Activated T-cell treated with anti-CD3 and anti-CD28 coated beads, Interleukin-2, amount 50 U/mL, for 72 hours (primary cell): ENCODE measurements at regions not wholly inside any gene's neighbourhood (a gene's known extent, or its start where the extent isn't known, plus 50 kb on each side); places are given as distances from the start of the nearest gene placed in this dataset.

Experiments used
- ATAC-seq, 2 donors: fragments of 150-1000 bp; cut with Tn5 transposase; replicated peaks in 1 of 2; 2 replicates each; pipeline ENCODE4 v1.10.0; 2021; ENCODE audit warnings: moderate library complexity in 2 of 2, mild to moderate bottlenecking in 1 of 2
- DNase-seq, 2 donors: peaks; one replicate each; pipeline ENCODE4 v3.0.0; 2021 to 2022; ENCODE audit warnings: mixed read lengths in 1 of 2
- H3K27ac Mint-ChIP-seq: one replicate; pipeline ENCODE4 v1.8.0; 2022; ENCODE audit warnings: mild to moderate bottlenecking, moderate library complexity, mixed read lengths
- H3K27me3 Mint-ChIP-seq: one replicate; pipeline ENCODE4 v1.8.0; 2022; ENCODE audit warnings: low read depth, mixed read lengths
- H3K36me3 Mint-ChIP-seq, 2 donors: one replicate each; pipeline ENCODE4 v1.8.0; 2022; ENCODE audit warnings: mixed read lengths in 2 of 2, mild to moderate bottlenecking in 1 of 2; ENCODE audit not compliant: insufficient read depth in 2 of 2
- H3K4me1 Mint-ChIP-seq: one replicate; pipeline ENCODE4 v1.8.0; 2022; ENCODE audit warnings: low read depth, mixed read lengths
- H3K4me3 Mint-ChIP-seq, 2 donors: one replicate each; pipeline ENCODE4 v1.8.0; 2022; ENCODE audit warnings: mild to moderate bottlenecking in 2 of 2, mixed read lengths in 2 of 2, moderate library complexity in 2 of 2
- H3K9me3 Mint-ChIP-seq, 2 donors: one replicate each; pipeline ENCODE4 v1.8.0; 2022; ENCODE audit warnings: mixed read lengths in 2 of 2

DNA sequence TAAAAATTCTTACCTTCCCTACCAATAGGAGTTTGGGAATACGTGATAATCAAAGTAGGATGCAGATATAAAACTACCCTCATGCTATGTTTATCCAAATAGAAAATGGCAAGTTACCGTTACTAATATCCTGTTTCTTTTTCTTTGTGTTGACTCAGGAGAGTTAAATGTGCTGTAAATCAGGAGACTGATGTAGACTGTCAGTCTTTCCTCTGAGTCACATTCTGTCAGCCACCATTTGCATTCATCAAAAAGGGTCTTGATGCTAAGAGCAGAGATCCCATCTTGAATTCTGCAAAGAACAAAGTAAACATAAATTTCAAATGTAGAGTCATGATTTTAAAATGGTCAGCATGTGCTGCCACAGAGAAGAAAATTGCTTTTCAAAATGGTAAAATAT lies 712.8 kb downstream of the SOCS6 start:
- ATAC-seq = no peak
- no peaks in the 10 kb centered on the region for H3K4me1 Mint-ChIP-seq
- no peaks in the 10 kb centered on the region for H3K27me3 Mint-ChIP-seq
- H3K36me3 Mint-ChIP-seq = no peaks in the 10 kb centered on the region
- H3K4me3 Mint-ChIP-seq = no peak overlapping the region
- H3K27ac Mint-ChIP-seq = no peak overlapping the region
- no peak for DNase-seq
- peaks cover 0 to 3% of the 10 kb centered on the region in 2 donors for H3K9me3 Mint-ChIP-seq

DNA sequence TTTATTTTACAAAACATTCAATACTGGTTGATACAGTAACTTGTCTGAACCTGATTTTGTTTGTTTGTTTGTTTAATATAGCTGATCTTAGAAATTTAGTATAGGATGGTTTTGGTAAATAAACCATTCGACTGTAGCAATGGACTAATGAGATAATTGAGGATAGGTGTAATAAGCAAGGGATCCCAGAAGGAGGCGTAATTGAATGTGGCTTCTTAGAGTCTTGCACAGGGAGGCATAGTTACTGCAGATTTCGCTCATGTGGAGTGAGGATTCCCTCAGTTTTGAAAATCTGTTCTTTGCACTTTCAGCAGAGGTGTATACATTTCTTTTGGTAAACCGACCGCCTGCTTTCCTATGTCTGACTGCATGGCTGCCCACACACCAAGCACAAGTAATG lies 709.6 kb downstream of the SOCS6 start:
- no peak for ATAC-seq
- Mint-ChIP-seq H3K27ac (no peak overlapping the region), H3K4me1 (no peaks in the 10 kb centered on the region), H3K4me3 (no peak overlapping the region), H3K36me3 (no peaks in the 10 kb centered on the region), H3K9me3 (peaks cover 3 to 5% of the 10 kb centered on the region in 2 donors), H3K27me3 (no peaks in the 10 kb centered on the region)
- no peak for DNase-seq

DNA sequence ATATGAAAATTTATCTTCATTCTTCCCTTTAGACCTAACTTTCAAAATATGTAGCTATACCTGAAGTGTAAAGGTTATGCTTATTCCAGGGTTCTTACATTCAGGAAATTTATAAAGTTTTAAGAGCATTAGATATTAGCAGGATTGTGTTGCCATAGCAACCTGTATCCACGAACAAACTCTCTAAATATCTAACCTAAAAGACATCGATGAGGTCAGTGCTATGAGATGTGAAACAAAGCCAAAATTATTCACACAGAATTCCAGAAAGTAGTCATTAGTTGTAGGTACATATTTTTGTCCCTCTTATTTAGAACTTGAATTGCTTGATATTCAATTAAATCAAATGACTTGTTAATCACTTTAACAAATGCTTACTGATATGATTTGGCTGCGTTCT lies 705.3 kb downstream of the SOCS6 start:
- no peak overlapping the region for H3K4me3 Mint-ChIP-seq
- peaks cover 3 to 5% of the 10 kb centered on the region in 2 donors for H3K9me3 Mint-ChIP-seq
- ATAC-seq (no peak), DNase-seq (no peak)
- H3K36me3 Mint-ChIP-seq = no peaks in the 10 kb centered on the region
- H3K27me3 Mint-ChIP-seq = no peaks in the 10 kb centered on the region
- H3K4me1 Mint-ChIP-seq = no peaks in the 10 kb centered on the region
- H3K27ac Mint-ChIP-seq = no peak overlapping the region

DNA sequence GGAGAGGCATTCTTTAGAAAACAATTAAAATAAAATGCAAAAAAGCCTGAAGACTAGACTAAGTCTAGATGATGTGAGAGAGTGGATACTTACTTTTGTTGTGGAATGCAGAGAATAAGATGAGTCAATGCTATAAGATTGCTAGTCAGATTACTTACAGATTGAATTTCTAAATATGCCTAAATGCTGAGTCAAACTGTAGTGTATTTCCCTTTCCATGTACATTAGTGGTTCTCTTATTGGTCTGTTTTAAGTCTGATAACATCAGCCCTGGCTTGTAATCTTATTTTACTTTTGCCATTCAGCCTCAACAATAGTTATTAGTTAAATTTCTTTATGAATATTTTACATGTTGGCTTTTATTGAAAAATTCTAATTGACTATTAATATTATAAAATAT lies 702.7 kb downstream of the SOCS6 start:
- Mint-ChIP-seq H3K27me3 (no peaks in the 10 kb centered on the region), H3K36me3 (no peaks in the 10 kb centered on the region), H3K9me3 (peaks cover 3 to 6% of the 10 kb centered on the region in 2 donors)

DNA sequence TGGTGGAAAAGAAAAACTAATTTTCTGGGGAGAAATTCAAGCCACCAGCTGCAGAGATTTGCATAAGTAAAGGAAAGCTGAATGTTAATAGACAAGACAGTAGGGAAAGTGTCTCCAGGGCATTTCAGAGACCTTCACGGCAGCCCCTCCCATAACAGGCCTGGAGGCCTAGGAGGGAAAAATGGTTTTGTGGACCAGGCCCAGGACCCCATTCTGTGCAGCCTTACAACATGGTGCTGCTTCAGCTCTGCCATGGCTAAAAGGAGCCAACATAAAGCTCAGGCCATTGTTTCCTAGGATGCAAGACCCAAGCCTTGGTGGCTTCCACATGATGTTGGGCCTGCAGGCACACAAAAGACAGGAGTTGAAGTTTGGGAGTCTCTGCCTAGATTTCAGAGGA lies 697.1 kb downstream of the SOCS6 start:
- H3K9me3 Mint-ChIP-seq = peaks cover 16 to 19% of the 10 kb centered on the region in 2 donors
- H3K27me3 Mint-ChIP-seq = no peaks in the 10 kb centered on the region
- H3K27ac Mint-ChIP-seq = no peak overlapping the region
- no peak overlapping the region for H3K4me3 Mint-ChIP-seq
- DNase-seq = no peak
- no peaks in the 10 kb centered on the region for H3K4me1 Mint-ChIP-seq
- peaks cover 5% of the 10 kb centered on the region in 2 donors for H3K36me3 Mint-ChIP-seq
- ATAC-seq = no peak

More for the DNA sequence above, 702.7 kb downstream of the SOCS6 start:
- no peak for DNase-seq
- no peaks in the 10 kb centered on the region for H3K4me1 Mint-ChIP-seq
- no peak for ATAC-seq
- H3K4me3 Mint-ChIP-seq = no peak overlapping the region
- no peak overlapping the region for H3K27ac Mint-ChIP-seq

DNA sequence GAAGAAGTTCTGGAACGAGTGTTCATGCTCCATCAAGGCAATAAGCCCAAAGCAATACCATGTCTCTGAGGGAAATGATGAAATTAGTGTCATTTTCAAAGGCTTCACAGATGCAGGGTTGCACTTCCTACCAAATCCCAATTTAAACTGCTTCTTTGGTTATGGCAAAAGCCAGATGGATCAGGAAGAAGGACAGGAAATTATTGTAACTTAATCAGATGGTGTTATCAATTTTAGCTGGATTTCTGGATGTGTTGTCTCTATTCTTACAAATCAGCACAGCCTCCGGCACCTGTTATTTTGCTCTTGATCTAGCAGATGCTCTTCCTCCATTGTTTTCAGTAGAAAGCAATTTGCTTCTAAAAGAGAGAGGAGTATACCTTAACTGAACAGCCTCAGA lies 693.4 kb downstream of the SOCS6 start:
- no peaks in the 10 kb centered on the region for H3K27me3 Mint-ChIP-seq
- no peak for ATAC-seq
- no peak overlapping the region for H3K27ac Mint-ChIP-seq

DNA sequence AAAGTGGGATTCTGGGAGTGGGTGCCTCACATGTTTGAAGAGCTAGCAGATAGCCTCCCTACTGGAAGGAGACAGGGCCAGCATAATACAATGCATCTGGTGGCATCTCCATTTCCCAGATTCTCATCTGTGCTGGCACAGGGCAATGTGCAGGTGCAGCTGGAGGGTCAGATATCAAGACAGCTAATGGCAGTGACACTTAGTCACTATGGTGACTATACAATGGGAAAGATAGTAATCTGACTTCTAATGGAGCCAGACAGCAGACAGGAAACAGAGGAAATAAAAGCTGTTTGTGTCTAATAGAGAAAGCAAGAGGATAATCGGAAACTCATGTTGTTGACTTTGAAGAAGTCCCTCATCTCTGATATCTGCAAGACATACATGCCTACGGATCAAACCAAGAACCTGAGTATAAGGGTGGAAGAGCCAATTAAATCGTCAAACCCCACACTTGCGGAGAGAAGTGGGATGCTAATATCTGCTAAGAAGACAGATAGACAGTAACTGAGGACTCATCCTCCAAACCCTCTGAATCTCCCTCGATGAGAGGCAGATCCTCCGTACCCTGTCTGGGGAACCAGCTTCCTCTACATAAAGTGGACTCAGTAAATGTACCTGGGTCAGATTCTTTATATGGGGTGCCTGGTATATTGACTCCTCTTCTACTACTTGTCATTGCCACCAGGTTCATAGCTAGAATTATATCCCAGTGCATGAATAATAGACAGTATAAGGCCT lies 692.7 kb downstream of the SOCS6 start:
- no peak for DNase-seq
- no peak for ATAC-seq
- no peak overlapping the region for H3K27ac Mint-ChIP-seq
- no peak overlapping the region for H3K4me3 Mint-ChIP-seq
- no peaks in the 10 kb centered on the region for H3K27me3 Mint-ChIP-seq
- peaks cover 5% of the 10 kb centered on the region in 2 donors for H3K36me3 Mint-ChIP-seq
- no peaks in the 10 kb centered on the region for H3K4me1 Mint-ChIP-seq
- H3K9me3 Mint-ChIP-seq = peaks cover 16 to 21% of the 10 kb centered on the region in 2 donors

More for the DNA sequence above, 693.4 kb downstream of the SOCS6 start:
- H3K36me3 Mint-ChIP-seq = peaks cover 5% of the 10 kb centered on the region in 2 donors
- H3K4me1 Mint-ChIP-seq = no peaks in the 10 kb centered on the region
- no peak for DNase-seq
- H3K9me3 Mint-ChIP-seq = peaks cover 16 to 21% of the 10 kb centered on the region in 2 donors
- no peak overlapping the region for H3K4me3 Mint-ChIP-seq

DNA sequence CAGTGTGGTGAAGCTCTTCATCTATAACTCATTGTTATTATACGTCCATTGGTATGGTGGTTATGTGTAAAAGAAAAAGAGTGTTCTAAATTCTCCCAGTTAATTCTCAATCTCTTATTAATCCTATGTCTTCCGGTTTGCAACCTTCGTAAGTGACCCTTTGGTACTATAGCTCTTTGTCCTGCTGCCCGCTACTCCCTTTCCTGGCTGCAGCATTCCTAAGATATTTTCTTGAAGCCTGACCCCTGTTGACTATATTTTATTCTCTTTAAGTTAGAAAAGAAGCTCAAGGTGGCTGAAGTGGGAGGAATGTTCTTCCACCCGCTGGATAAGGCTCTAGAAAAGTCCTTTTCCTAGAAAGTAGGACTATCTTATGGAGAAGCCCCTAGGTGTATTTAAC lies 684.8 kb downstream of the SOCS6 start:
- no peak overlapping the region for H3K4me3 Mint-ChIP-seq
- H3K4me1 Mint-ChIP-seq = no peaks in the 10 kb centered on the region
- DNase-seq = no peak

DNA sequence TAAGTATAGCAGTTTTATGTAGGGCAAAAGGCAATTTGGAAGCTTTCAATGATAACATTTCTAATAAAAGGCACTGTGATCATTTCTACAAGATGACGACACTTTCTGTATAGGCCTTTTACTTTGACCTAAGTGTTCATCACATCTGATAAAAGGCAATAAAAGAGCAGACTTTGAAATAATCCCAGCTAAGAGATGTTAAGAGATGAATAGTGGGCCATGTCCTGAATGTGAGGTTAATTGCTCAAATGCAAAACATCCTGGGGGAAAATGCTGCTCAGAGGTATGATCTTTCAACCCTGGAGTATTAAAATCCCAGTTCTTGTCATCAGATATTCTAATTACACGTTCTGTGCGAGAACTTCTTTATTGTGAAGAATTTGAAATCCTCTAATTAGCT lies 677.6 kb downstream of the SOCS6 start:
- H3K36me3 Mint-ChIP-seq = no peaks in the 10 kb centered on the region
- H3K4me1 Mint-ChIP-seq = no peaks in the 10 kb centered on the region
- H3K27ac Mint-ChIP-seq = no peak overlapping the region
- no peaks in the 10 kb centered on the region for H3K27me3 Mint-ChIP-seq
- H3K4me3 Mint-ChIP-seq = no peak overlapping the region
- no peak for DNase-seq
- no peak for ATAC-seq
- peaks cover 2 to 5% of the 10 kb centered on the region in 2 donors for H3K9me3 Mint-ChIP-seq

More for the DNA sequence above, 684.8 kb downstream of the SOCS6 start:
- Mint-ChIP-seq H3K9me3 (peaks cover 6 to 7% of the 10 kb centered on the region in 2 donors), H3K36me3 (no peaks in the 10 kb centered on the region), H3K27ac (no peak overlapping the region), H3K27me3 (no peaks in the 10 kb centered on the region)
- no peak for ATAC-seq

DNA sequence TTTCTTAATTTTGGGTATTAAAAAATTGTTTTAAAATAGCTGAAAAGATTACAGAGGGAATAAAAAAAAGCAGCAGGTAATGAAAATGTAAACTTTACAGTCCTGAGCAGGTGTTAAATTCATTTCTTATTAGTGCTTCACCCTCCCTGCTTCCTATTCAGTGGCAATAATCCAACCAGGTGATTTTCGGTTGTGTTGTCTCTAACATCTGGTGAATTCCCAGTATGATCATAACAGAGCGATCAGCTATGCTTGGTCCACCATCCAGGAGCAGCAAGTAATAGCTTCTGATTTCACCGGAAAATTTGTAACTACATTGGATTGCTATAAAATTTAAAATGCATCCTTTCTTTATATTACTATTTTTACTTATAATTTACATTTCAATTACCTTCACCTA lies 673.1 kb downstream of the SOCS6 start:
- ATAC-seq (no peak), DNase-seq (no peak)
- Mint-ChIP-seq H3K36me3 (no peaks in the 10 kb centered on the region), H3K4me1 (no peaks in the 10 kb centered on the region), H3K27me3 (no peaks in the 10 kb centered on the region), H3K4me3 (no peak overlapping the region), H3K27ac (no peak overlapping the region), H3K9me3 (peaks cover 0 to 2% of the 10 kb centered on the region in 2 donors)

DNA sequence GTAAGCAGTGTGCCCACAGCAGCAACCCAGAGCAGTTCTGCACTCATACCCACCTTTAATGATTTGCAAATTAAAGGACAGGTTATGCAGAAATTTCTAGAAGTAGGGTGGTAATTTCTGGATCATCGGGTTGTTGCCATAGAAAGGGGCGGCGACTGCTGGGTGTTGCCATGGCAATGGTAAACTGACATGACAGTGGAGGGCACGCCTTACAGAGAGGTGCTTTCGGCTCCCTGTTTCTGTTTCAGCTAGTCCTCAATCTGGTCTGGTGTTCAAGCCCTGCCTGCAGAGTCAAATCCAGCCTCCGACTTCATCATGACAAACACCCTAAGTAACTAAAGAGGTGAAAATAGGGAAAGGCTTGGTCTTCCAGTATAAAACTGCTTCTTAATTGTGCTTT lies 667.7 kb downstream of the SOCS6 start:
- Mint-ChIP-seq H3K27me3 (no peaks in the 10 kb centered on the region), H3K9me3 (peaks cover 0 to 2% of the 10 kb centered on the region in 2 donors), H3K36me3 (no peaks in the 10 kb centered on the region), H3K4me3 (no peak overlapping the region), H3K4me1 (no peaks in the 10 kb centered on the region), H3K27ac (no peak overlapping the region)
- no peak for ATAC-seq
- DNase-seq = no peak

DNA sequence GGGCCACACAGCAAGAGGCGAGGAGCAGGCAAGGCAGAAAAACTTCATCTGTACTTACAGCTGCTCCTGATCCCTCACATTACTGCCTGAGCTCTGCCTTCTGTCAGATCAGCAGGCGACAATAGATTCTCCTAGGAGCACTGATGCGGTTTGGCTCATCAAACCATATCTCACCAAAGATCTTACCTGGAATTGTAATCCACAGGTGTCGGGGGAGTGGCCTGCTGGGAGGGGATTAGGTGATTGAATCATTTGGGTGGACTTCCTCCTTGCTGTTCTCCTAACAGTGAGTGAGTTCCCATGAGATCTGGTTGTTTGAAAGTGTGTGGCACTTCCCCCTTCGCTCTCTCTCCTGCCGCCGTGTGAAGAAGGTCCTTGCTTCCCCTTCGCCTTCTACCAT lies 647.3 kb downstream of the SOCS6 start:
- H3K27me3 Mint-ChIP-seq = no peaks in the 10 kb centered on the region
- H3K4me3 Mint-ChIP-seq = no peak overlapping the region
- DNase-seq (no peak), ATAC-seq (no peak)
- H3K36me3 Mint-ChIP-seq = peaks cover 0 to 2% of the 10 kb centered on the region in 2 donors
- no peak overlapping the region for H3K27ac Mint-ChIP-seq
- H3K9me3 Mint-ChIP-seq = peaks cover 0 to 3% of the 10 kb centered on the region in 2 donors
- peaks cover 6% of the 10 kb centered on the region for H3K4me1 Mint-ChIP-seq

DNA sequence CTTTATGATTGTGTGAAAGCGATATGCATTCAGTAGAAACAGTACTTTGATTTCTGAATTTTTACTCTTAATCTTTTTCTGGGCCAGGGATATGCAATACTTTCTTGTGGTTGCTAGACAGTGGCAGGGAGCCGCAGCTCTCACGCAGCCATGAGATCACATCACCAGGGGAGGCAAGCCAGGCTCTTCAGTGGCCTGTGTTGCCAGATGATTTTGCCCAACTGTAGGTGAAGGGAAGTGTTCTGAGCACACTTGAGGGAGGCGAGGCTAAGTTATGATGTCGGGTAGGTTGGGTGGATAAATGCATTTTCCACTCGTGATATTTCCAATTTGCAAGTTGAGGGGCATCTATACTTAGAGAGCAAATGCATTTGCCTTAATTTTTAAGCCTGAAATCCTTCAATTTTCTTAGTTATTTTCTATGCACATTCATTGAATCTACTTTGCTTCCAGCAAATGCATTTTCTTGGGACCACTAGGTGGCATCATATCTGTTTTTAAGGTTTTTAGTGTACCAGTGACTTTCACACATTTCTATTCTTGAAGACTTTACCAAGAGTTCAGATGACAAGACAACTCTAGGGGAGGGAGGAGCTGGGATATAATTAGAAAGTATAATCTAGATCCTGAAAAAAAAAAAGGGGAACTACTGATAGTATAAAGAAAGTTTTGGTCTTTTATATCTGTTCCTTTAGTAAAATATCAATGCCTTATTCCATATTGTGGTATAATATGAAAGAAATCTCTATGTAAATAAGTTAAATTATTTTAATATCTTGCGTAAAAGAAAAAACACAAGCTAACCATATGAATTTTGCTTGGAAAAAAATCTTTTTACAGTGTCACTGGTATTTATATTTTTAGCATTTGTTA lies 643.3 kb downstream of the SOCS6 start:
- no peak for ATAC-seq
- DNase-seq = no peak
- H3K4me1 Mint-ChIP-seq = peaks cover 6% of the 10 kb centered on the region

More for the DNA sequence above, 643.3 kb downstream of the SOCS6 start:
- Mint-ChIP-seq H3K4me3 (no peak overlapping the region), H3K27ac (no peak overlapping the region), H3K27me3 (no peaks in the 10 kb centered on the region), H3K36me3 (no peaks in the 10 kb centered on the region), H3K9me3 (no peaks in the 10 kb centered on the region)
